Ishikawa (cell line): ENCODE measurements at regions not wholly inside any gene's neighbourhood (a gene's known extent, or its start where the extent isn't known, plus 50 kb on each side); places are given as distances from the start of the nearest gene placed in this dataset.

ENCODE experiments used
- CEBPB ChIP-seq: IDR thresholded peaks from 2 replicates; pipeline ENCODE4 v1.6.1; 2012
- CREB1 ChIP-seq: IDR thresholded peaks from 2 replicates; pipeline ENCODE4 v1.6.1; 2012; ENCODE audit warnings: low read depth
- EP300 ChIP-seq: IDR thresholded peaks from 2 replicates; pipeline ENCODE4 v1.6.1; 2012; ENCODE audit warnings: borderline replicate concordance
- RAD21 ChIP-seq: IDR thresholded peaks from 2 replicates; pipeline ENCODE4 v1.6.1; 2012; ENCODE audit warnings: low read depth
- TF ChIP-seq, protein P1 (sequence below): IDR thresholded peaks from 2 replicates; pipeline ENCODE4 v1.6.1; 2012

DNA sequence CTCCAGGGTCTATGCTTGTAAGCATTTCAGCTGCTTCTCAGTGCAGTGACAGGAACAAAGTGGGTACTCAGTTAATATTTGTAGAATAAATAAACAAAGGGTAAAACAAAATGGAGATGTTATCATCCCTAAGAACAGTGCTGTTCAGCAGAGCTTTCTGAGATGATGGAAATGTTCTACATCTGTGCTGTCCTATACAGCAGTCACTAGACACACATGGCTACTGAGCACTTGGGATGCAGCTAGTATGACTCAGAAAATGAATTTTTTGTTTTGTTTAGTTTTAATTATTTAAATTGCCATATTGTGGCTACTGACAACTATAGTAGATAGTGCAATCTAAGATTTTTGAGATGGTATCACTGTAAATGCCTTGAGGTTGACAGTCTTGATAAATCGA is 283.8 kb upstream of the ADAMTS9 start:
- TF ChIP-seq, protein P1, sequence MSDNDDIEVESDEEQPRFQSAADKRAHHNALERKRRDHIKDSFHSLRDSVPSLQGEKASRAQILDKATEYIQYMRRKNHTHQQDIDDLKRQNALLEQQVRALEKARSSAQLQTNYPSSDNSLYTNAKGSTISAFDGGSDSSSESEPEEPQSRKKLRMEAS, result no peak
- TF ChIP-seq EP300 (no peak), CREB1 (no peak), RAD21 (no peak), CEBPB (no peak)
